OCI-LY1 (cell line): ENCODE measurements at regions not wholly inside any gene's neighbourhood (a gene's known extent, or its start where the extent isn't known, plus 50 kb on each side); places are given as distances from the start of the nearest gene placed in this dataset.

ENCODE experiments used
- EZH2 ChIP-seq: fragments of 200-600 bp; sonication (generic), shearing (Covaris generic); IDR thresholded peaks from 2 replicates; pipeline ENCODE4 v1.8.0; 2017; ENCODE audit warnings: borderline replicate concordance, mixed run types, mild to moderate bottlenecking, antibody characterized with exemption, low read length, moderate library complexity, mixed read lengths
- TF ChIP-seq, protein P1 (sequence below): fragments of 200-600 bp; sonication (generic), shearing (Covaris generic); IDR thresholded peaks from 2 replicates; pipeline ENCODE4 v1.5.1; 2017; ENCODE audit warnings: mild to moderate bottlenecking, antibody characterized with exemption, low read length, moderate library complexity, mixed read lengths

DNA sequence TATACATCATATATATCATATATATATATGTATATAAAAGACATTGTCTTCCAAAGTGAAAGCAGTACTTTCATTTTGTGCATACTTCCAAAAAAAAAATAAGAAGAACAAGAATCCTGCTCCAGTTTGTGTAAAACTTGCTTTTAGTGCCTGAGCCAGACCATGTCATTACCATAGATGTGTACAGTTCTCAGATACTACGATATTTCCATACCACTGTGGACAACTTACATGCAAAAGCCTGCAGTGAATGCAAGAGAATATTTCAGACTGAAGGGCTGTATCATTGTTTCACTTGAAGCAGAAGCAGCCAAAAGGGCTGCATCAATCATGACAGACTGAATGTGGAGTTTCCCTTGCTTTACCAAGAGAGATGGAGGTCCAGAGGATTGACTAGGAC is 72.6 kb upstream of the CYLC2 start:
- TF ChIP-seq, protein P1, sequence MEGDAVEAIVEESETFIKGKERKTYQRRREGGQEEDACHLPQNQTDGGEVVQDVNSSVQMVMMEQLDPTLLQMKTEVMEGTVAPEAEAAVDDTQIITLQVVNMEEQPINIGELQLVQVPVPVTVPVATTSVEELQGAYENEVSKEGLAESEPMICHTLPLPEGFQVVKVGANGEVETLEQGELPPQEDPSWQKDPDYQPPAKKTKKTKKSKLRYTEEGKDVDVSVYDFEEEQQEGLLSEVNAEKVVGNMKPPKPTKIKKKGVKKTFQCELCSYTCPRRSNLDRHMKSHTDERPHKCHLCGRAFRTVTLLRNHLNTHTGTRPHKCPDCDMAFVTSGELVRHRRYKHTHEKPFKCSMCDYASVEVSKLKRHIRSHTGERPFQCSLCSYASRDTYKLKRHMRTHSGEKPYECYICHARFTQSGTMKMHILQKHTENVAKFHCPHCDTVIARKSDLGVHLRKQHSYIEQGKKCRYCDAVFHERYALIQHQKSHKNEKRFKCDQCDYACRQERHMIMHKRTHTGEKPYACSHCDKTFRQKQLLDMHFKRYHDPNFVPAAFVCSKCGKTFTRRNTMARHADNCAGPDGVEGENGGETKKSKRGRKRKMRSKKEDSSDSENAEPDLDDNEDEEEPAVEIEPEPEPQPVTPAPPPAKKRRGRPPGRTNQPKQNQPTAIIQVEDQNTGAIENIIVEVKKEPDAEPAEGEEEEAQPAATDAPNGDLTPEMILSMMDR = no peak
- no peak for TF ChIP-seq EZH2
